K562 (cell line): ENCODE measurements at regions not wholly inside any gene's neighbourhood (a gene's known extent, or its start where the extent isn't known, plus 50 kb on each side); places are given as distances from the start of the nearest gene placed in this dataset.

ENCODE experiments used
- CBX1 ChIP-seq: sonication (generic); IDR thresholded peaks from 2 replicates; pipeline ENCODE4 v1.6.1; 2016; ENCODE audit warnings: antibody characterized with exemption, low read depth, mild to moderate bottlenecking
- CEBPB ChIP-seq: fragments of 450-650 bp; IDR thresholded peaks from 2 replicates; pipeline ENCODE4 v1.6.1; 2016; ENCODE audit warnings: missing genetic modification characterization, missing compliant biosample characterization
- CHD4 ChIP-seq: fragments of 200-600 bp; sonication (generic); IDR thresholded peaks from 3 replicates; pipeline ENCODE4 v1.6.1; 2012; ENCODE audit warnings: low read depth, mild to moderate bottlenecking, mixed read lengths, low read length, inconsistent platforms; ENCODE audit not compliant: insufficient read depth, insufficient replicate concordance, poor library complexity, severe bottlenecking
- FUS ChIP-seq: fragments of 200-400 bp; formaldehyde crosslinking; optimal IDR thresholded peaks from 2 replicates; pipeline ENCODE3; 2017; ENCODE audit warnings: low read depth, low read length
- GATA2 ChIP-seq: sonication (generic); formaldehyde crosslinking; IDR thresholded peaks from 2 replicates; pipeline ENCODE4 v1.4.0; 2020; ENCODE audit warnings: mild to moderate bottlenecking, missing genetic modification reagents
- HMGXB4 ChIP-seq: sonication (generic); formaldehyde crosslinking; IDR thresholded peaks from 2 replicates; pipeline ENCODE4 v1.8.1; 2023; ENCODE audit warnings: mild to moderate bottlenecking, missing genetic modification reagents
- MAFF ChIP-seq: IDR thresholded peaks from 2 replicates; pipeline ENCODE4 v1.6.1; 2012; ENCODE audit warnings: low read length, improper control_type of control experiment
- MCM2 ChIP-seq: fragments of 450-650 bp; IDR thresholded peaks from 2 replicates; pipeline ENCODE4 v1.6.1; 2017; ENCODE audit warnings: low read depth, mild to moderate bottlenecking
- NCOR1 ChIP-seq: fragments of 450-650 bp; IDR thresholded peaks from 2 replicates; pipeline ENCODE4 v1.6.1; 2016; ENCODE audit warnings: mild to moderate bottlenecking, moderate library complexity
- PRPF4 ChIP-seq: fragments of 200-400 bp; formaldehyde crosslinking; IDR thresholded peaks from one replicate; pipeline ENCODE4 v1.6.1; 2017; ENCODE audit warnings: low read length, low read depth, mild to moderate bottlenecking; ENCODE audit not compliant: insufficient read depth, poor library complexity, severe bottlenecking
- RAD51 ChIP-seq: fragments of 450-650 bp; IDR thresholded peaks from 2 replicates; pipeline ENCODE4 v1.7.1; 2016; ENCODE audit warnings: low read depth, mild to moderate bottlenecking, borderline replicate concordance
- SRSF3 ChIP-seq: fragments of 200-400 bp; formaldehyde crosslinking; IDR thresholded peaks from 2 replicates; pipeline ENCODE4 v1.6.1; 2016; ENCODE audit warnings: mild to moderate bottlenecking, low read length, moderate library complexity; ENCODE audit not compliant: insufficient read depth
- ZBTB26 ChIP-seq: fragments of 450-650 bp; formaldehyde crosslinking; IDR thresholded peaks from 2 replicates; pipeline ENCODE4 v1.4.0; 2022; ENCODE audit warnings: missing genetic modification characterization
- ZNF212 ChIP-seq: fragments of 450-650 bp; formaldehyde crosslinking; IDR thresholded peaks from 2 replicates; pipeline ENCODE4 v1.4.0; 2020; ENCODE audit warnings: mild to moderate bottlenecking
- ZNF436 ChIP-seq: fragments of 250-450, 450-650 bp; sonication (Bioruptor Pico); formaldehyde crosslinking; IDR thresholded peaks from 2 replicates; pipeline ENCODE4 v1.7.0; 2020; ENCODE audit warnings: mild to moderate bottlenecking
- TF ChIP-seq, protein P1 (sequence below), 2 experiments: fragments of 450-650 bp; formaldehyde crosslinking in 1 of 2; IDR thresholded peaks; 2 replicates each; pipeline versions ENCODE4 v1.4.0 to v1.6.1; 2014 to 2020; ENCODE audit warnings: mild to moderate bottlenecking in 2 of 2, borderline replicate concordance in 1 of 2, low read depth in 1 of 2

DNA sequence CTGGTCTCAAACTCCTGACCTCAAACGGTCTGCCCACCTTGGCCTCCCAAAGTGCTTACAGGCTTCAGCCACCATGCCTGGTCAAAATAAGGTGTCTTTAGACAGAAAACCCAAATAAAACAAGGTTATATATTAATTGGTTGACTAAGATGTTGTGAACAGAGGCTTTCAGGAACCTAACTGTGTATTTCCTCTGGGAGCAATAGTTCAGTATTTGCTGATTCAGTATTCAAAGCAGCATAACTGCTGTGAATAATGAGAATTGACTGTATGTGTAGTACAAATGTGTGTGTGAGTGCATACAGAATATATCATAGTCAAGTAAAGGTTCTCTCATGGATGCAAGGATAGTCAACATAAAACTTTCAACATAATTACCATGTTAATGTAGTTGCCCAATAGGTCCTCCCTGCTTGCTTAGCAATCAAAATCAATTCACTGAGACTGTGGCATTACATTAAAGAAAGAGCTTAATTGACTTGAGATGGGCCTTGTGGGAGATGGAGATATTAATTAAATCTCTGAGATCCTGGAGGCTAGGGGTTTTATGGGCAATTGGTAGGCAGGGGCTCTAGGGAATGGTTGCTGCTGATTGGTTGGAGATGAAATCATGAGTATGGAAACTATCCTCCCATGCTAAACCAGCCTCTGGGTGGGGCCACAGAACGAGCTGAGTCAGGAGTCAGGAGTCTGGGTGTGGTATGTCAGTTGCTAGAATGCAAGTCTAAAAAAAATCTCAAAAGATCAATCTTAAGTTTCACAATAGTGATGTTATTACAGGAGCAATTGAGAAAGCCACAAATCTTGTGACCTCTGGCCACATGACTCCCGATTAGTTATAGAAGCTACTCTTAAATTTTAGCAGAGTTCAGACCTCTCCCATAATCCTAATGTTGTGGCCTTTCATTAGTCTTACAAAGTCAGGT, 162.7 kb downstream of the AKR1D1 start (continued):
- TF ChIP-seq FUS, result no peak
- TF ChIP-seq PRPF4, result no peak
- no peak for TF ChIP-seq HMGXB4 (CRISPR knock-in tag)
- no peak for TF ChIP-seq RAD51
- TF ChIP-seq GATA2 (CRISPR knock-in tag), result no peak
- TF ChIP-seq CBX1, result no peak
- TF ChIP-seq CEBPB, result peak; percentile 69; the same call in 1 of the 2 replicates
- TF ChIP-seq MAFF, result peak; percentile 25; the same call in 1 of the 2 replicates
- TF ChIP-seq, protein P1, sequence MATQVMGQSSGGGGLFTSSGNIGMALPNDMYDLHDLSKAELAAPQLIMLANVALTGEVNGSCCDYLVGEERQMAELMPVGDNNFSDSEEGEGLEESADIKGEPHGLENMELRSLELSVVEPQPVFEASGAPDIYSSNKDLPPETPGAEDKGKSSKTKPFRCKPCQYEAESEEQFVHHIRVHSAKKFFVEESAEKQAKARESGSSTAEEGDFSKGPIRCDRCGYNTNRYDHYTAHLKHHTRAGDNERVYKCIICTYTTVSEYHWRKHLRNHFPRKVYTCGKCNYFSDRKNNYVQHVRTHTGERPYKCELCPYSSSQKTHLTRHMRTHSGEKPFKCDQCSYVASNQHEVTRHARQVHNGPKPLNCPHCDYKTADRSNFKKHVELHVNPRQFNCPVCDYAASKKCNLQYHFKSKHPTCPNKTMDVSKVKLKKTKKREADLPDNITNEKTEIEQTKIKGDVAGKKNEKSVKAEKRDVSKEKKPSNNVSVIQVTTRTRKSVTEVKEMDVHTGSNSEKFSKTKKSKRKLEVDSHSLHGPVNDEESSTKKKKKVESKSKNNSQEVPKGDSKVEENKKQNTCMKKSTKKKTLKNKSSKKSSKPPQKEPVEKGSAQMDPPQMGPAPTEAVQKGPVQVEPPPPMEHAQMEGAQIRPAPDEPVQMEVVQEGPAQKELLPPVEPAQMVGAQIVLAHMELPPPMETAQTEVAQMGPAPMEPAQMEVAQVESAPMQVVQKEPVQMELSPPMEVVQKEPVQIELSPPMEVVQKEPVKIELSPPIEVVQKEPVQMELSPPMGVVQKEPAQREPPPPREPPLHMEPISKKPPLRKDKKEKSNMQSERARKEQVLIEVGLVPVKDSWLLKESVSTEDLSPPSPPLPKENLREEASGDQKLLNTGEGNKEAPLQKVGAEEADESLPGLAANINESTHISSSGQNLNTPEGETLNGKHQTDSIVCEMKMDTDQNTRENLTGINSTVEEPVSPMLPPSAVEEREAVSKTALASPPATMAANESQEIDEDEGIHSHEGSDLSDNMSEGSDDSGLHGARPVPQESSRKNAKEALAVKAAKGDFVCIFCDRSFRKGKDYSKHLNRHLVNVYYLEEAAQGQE (IDR thresholded peaks at IDR 0.05; ENCODE audit: borderline replicate concordance), result no peak
- TF ChIP-seq, protein P1 (CRISPR knock-in tag; IDR thresholded peaks at IDR 0.05; ENCODE audit: low read depth), result no peak
- TF ChIP-seq ZNF436, result no peak
- TF ChIP-seq MCM2, result no peak
- no peak for TF ChIP-seq SRSF3
- TF ChIP-seq NCOR1, result no peak
- TF ChIP-seq ZBTB26 (CRISPR knock-in tag), result no peak
- TF ChIP-seq ZNF212 (CRISPR knock-in tag), result no peak
- no peak for TF ChIP-seq CHD4
